H9 (cell line): ENCODE measurements at regions not wholly inside any gene's neighbourhood (a gene's known extent, or its start where the extent isn't known, plus 50 kb on each side); places are given as distances from the start of the nearest gene placed in this dataset.

Experiments used
- DNase-seq: peaks from one replicate; pipeline ENCODE4 v3.0.0-alpha.2; 2017
- H2AFZ ChIP-seq: one replicate; pipeline ENCODE4 v1.6.1; 2013; ENCODE audit warnings: mild to moderate bottlenecking, low read length, control low read depth, moderate library complexity
- H2AK5ac ChIP-seq: 2 replicates; pipeline ENCODE4 v1.6.1; 2013; ENCODE audit warnings: low read length, control low read depth, mixed read lengths; ENCODE audit not compliant: insufficient read length
- H2BK120ac ChIP-seq: one replicate; pipeline ENCODE4 v1.6.1; 2013; ENCODE audit warnings: low read depth, mild to moderate bottlenecking, low read length, control low read depth, inconsistent platforms; ENCODE audit not compliant: poor library complexity, severe bottlenecking
- H2BK12ac ChIP-seq: 2 replicates; pipeline ENCODE4 v1.6.1; 2013; ENCODE audit warnings: low read length, control low read depth, mixed read lengths, low read depth; ENCODE audit not compliant: insufficient read length
- H2BK15ac ChIP-seq: 2 replicates; pipeline ENCODE4 v1.6.1; 2013; ENCODE audit warnings: low read depth, low read length, control low read depth
- H2BK20ac ChIP-seq: one replicate; pipeline ENCODE4 v1.6.1; 2013; ENCODE audit warnings: low read depth, mild to moderate bottlenecking, low read length, control low read depth, inconsistent platforms; ENCODE audit not compliant: poor library complexity, severe bottlenecking
- H2BK5ac ChIP-seq: 2 replicates; pipeline ENCODE4 v1.6.1; 2013; ENCODE audit warnings: low read length, control low read depth, mixed read lengths; ENCODE audit not compliant: insufficient read length
- H3K14ac ChIP-seq: 2 replicates; pipeline ENCODE4 v1.6.1; 2013; ENCODE audit warnings: low read length, control low read depth; ENCODE audit not compliant: insufficient read depth
- H3K18ac ChIP-seq: 2 replicates; pipeline ENCODE4 v1.6.1; 2013; ENCODE audit warnings: low read depth, mild to moderate bottlenecking, mixed read lengths, low read length, control low read depth; ENCODE audit not compliant: insufficient read length
- H3K23ac ChIP-seq: 2 replicates; pipeline ENCODE4 v1.6.1; 2013; ENCODE audit warnings: low read length, control low read depth, mixed read lengths, low read depth; ENCODE audit not compliant: insufficient read length
- H3K23me2 ChIP-seq: 2 replicates; pipeline ENCODE4 v1.6.1; 2013; ENCODE audit warnings: low read depth, mild to moderate bottlenecking, mixed read lengths, low read length, control low read depth; ENCODE audit not compliant: insufficient read length, poor library complexity, severe bottlenecking
- H3K27ac ChIP-seq: 2 replicates; pipeline ENCODE4 v1.5.1; 2013; ENCODE audit warnings: low read length, control low read depth, mixed read lengths, low read depth; ENCODE audit not compliant: insufficient read length
- H3K27me3 ChIP-seq: 2 replicates; pipeline ENCODE4 v1.6.1; 2013; ENCODE audit warnings: low read length, control low read depth, inconsistent platforms; ENCODE audit not compliant: insufficient read depth
- H3K4ac ChIP-seq: 2 replicates; pipeline ENCODE4 v1.6.1; 2013; ENCODE audit warnings: low read depth, mild to moderate bottlenecking, control low read depth, inconsistent platforms, low read length, moderate library complexity
- H3K4me1 ChIP-seq: 2 replicates; pipeline ENCODE4 v1.6.1; 2013; ENCODE audit warnings: low read length, control low read depth, inconsistent platforms; ENCODE audit not compliant: insufficient read depth
- H3K4me2 ChIP-seq: 2 replicates; pipeline ENCODE4 v1.6.1; 2013; ENCODE audit warnings: low read length, control low read depth, mixed read lengths; ENCODE audit not compliant: insufficient read length, insufficient read depth
- H3K56ac ChIP-seq: 2 replicates; pipeline ENCODE4 v1.6.1; 2013; ENCODE audit warnings: low read depth, mild to moderate bottlenecking, mixed read lengths, low read length, control low read depth; ENCODE audit not compliant: insufficient read length
- H3K79me1 ChIP-seq: 2 replicates; pipeline ENCODE4 v1.6.1; 2013; ENCODE audit warnings: low read depth, mild to moderate bottlenecking, moderate library complexity, low read length, control low read depth, inconsistent platforms; ENCODE audit not compliant: insufficient read depth, poor library complexity, severe bottlenecking
- H3K79me2 ChIP-seq: 2 replicates; pipeline ENCODE4 v1.6.1; 2013; ENCODE audit warnings: low read length, control low read depth, inconsistent platforms; ENCODE audit not compliant: insufficient read depth
- H3K9ac ChIP-seq: 2 replicates; pipeline ENCODE4 v1.6.1; 2013; ENCODE audit warnings: low read length, control low read depth, mixed read lengths; ENCODE audit not compliant: insufficient read length; ENCODE audit errors: extremely low read depth
- H3K9me3 ChIP-seq: one replicate; pipeline ENCODE4 v1.6.1; 2013; ENCODE audit warnings: low read depth, low read length, inconsistent platforms; ENCODE audit not compliant: control insufficient read depth
- H3T11ph ChIP-seq: one replicate; pipeline ENCODE4 v1.6.1; 2013; ENCODE audit warnings: mild to moderate bottlenecking, low read length, control low read depth, inconsistent platforms
- H4K20me1 ChIP-seq: one replicate; pipeline ENCODE4 v1.6.1; 2013; ENCODE audit not compliant: control insufficient read depth, insufficient read length, insufficient read depth
- H4K5ac ChIP-seq: 2 replicates; pipeline ENCODE4 v1.6.1; 2013; ENCODE audit warnings: low read depth, mild to moderate bottlenecking, mixed read lengths, low read length, control low read depth; ENCODE audit not compliant: insufficient read length
- H4K8ac ChIP-seq: replicated peaks from 2 replicates; pipeline ENCODE4 v1.6.1; 2013; ENCODE audit warnings: low read length, control low read depth, mixed read lengths, low read depth; ENCODE audit not compliant: insufficient read length
- H4K91ac ChIP-seq: 2 replicates; pipeline ENCODE4 v1.6.1; 2013; ENCODE audit warnings: low read depth, mild to moderate bottlenecking, moderate library complexity, mixed read lengths, low read length, control low read depth; ENCODE audit not compliant: insufficient read length
- H3K27ac Mint-ChIP-seq, 3 experiments: 2 replicates in 2 of 3; 3 replicates in 1 of 3; pipeline ENCODE4 v1.8.0; 2020 to 2021; ENCODE audit warnings: mixed read lengths in 3 of 3, mild to moderate bottlenecking in 1 of 3, moderate library complexity in 1 of 3
- H3K27me3 Mint-ChIP-seq: 2 replicates; pipeline ENCODE4 v1.8.0; 2021; ENCODE audit warnings: low read depth, mild to moderate bottlenecking, moderate library complexity, mixed read lengths
- H3K36me3 Mint-ChIP-seq, 3 experiments: 2 replicates in 2 of 3; 3 replicates in 1 of 3; pipeline ENCODE4 v1.8.0; 2020 to 2021; ENCODE audit warnings: low read depth in 3 of 3, mixed read lengths in 3 of 3; ENCODE audit not compliant: insufficient read depth in 1 of 3
- H3K4me1 Mint-ChIP-seq, 2 experiments: 2 replicates each; pipeline ENCODE4 v1.8.0; 2020; ENCODE audit warnings: mixed read lengths in 2 of 2
- H3K4me3 Mint-ChIP-seq, 2 experiments: 2 replicates in 1 of 2; 3 replicates in 1 of 2; pipeline ENCODE4 v1.8.0; 2020 to 2021; ENCODE audit warnings: mild to moderate bottlenecking in 2 of 2, mixed read lengths in 2 of 2, moderate library complexity in 1 of 2
- H3K9me3 Mint-ChIP-seq, 2 experiments: 2 replicates in 1 of 2; 3 replicates in 1 of 2; pipeline ENCODE4 v1.8.0; 2020; ENCODE audit warnings: mild to moderate bottlenecking in 2 of 2, mixed read lengths in 2 of 2, moderate library complexity in 1 of 2
- whole genome bisulfite sequencing: extraction: QIAGEN DNeasy Blood & Tissue Kit; methylation state at CpG from one replicate; pipeline ENCODE4 v1.1.7; 2013; ENCODE audit warnings: missing lambda C conversion rate, low lambda C conversion rate, mixed read lengths; ENCODE audit not compliant: insufficient read length; ENCODE audit errors: extremely low coverage; 5-methylcytosine and 5-hydroxymethylcytosine counted together
- TF ChIP-seq, protein P1 (sequence below): fragments of 200-600 bp; sonication (generic); conservative IDR thresholded peaks from 3 replicates; pipeline ENCODE4 v1.8.0; 2021; ENCODE audit warnings: antibody characterized with exemption, mild to moderate bottlenecking

DNA sequence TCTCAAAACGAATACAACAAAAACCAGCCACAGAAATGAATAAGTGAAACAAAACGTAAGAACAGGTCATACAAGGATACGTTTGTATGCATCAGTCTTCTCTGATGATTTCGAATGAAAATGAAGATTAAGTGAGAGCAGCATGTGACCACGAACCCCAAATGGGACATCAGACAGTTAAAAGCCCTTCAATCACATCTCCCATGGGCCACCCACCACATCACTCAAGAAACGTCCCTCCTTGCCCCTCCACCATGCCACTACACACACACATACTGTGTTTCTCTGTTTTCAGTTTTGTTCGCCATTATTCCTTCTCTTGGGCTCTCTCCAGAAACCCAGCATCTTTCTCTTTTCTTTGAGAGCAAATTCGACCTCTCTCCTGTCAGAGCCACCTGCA is 355.6 kb upstream of the KAZN start:
- no peak overlapping the region for H3K23ac ChIP-seq
- H3K23me2 ChIP-seq: no peaks in the 10 kb centered on the region
- H3K9me3 Mint-ChIP-seq: no peaks in the 10 kb centered on the region; a peak in 1 of 5 replicates
- H3K18ac ChIP-seq: no peak overlapping the region
- H3K36me3 Mint-ChIP-seq: no peaks in the 10 kb centered on the region; a peak in 2 of 7 replicates
- H4K20me1 ChIP-seq: no peaks in the 10 kb centered on the region
- TF ChIP-seq, protein P1, sequence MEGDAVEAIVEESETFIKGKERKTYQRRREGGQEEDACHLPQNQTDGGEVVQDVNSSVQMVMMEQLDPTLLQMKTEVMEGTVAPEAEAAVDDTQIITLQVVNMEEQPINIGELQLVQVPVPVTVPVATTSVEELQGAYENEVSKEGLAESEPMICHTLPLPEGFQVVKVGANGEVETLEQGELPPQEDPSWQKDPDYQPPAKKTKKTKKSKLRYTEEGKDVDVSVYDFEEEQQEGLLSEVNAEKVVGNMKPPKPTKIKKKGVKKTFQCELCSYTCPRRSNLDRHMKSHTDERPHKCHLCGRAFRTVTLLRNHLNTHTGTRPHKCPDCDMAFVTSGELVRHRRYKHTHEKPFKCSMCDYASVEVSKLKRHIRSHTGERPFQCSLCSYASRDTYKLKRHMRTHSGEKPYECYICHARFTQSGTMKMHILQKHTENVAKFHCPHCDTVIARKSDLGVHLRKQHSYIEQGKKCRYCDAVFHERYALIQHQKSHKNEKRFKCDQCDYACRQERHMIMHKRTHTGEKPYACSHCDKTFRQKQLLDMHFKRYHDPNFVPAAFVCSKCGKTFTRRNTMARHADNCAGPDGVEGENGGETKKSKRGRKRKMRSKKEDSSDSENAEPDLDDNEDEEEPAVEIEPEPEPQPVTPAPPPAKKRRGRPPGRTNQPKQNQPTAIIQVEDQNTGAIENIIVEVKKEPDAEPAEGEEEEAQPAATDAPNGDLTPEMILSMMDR: no peak
- H3K27ac Mint-ChIP-seq: no peak overlapping the region
- H4K5ac ChIP-seq: no peak overlapping the region
- no peak overlapping the region for H4K91ac ChIP-seq
- H3K56ac ChIP-seq: no peak overlapping the region
- H2AFZ ChIP-seq: no peak overlapping the region
- H4K8ac ChIP-seq: no peak overlapping the region
- no peak overlapping the region for H3K4me3 Mint-ChIP-seq
- H3K79me1 ChIP-seq: no peaks in the 10 kb centered on the region
- no peak overlapping the region for H3K4me2 ChIP-seq
- no peak overlapping the region for H2BK15ac ChIP-seq
- H2BK120ac ChIP-seq: no peak overlapping the region
- H3K14ac ChIP-seq: no peak overlapping the region
- no peak overlapping the region for H2AK5ac ChIP-seq
- H3T11ph ChIP-seq: no peak overlapping the region
- peaks cover 6 to 8% of the 10 kb centered on the region in 2 experiments; a peak in 3 of 4 replicates for H3K4me1 Mint-ChIP-seq
- H2BK5ac ChIP-seq: no peak overlapping the region
- no peaks in the 10 kb centered on the region; the same call in 1 of the 2 replicates for H3K27me3 Mint-ChIP-seq
- H3K27ac ChIP-seq: no peak overlapping the region
- H3K9me3 ChIP-seq: no peaks in the 10 kb centered on the region
- no peak for DNase-seq
- no peak overlapping the region for H2BK12ac ChIP-seq
- no CpG with 5 or more reads among the region's 8 CpGs for WGBS
- no peak overlapping the region for H2BK20ac ChIP-seq
- no peak overlapping the region for H3K9ac ChIP-seq
- no peak overlapping the region for H3K4ac ChIP-seq
- no peaks in the 10 kb centered on the region for H3K27me3 ChIP-seq
- no peaks in the 10 kb centered on the region for H3K4me1 ChIP-seq
- H3K79me2 ChIP-seq: no peaks in the 10 kb centered on the region
